Endothelial cell (in vitro differentiated cells): ENCODE measurements at regions not wholly inside any gene's neighbourhood (a gene's known extent, or its start where the extent isn't known, plus 50 kb on each side); places are given as distances from the start of the nearest gene placed in this dataset.

Experiments
- DNase-seq: peaks from one replicate; pipeline ENCODE4 v3.0.0; 2021; ENCODE audit warnings: low spot score
- H3K27ac Mint-ChIP-seq: one replicate; pipeline ENCODE4 v1.8.0; 2021; ENCODE audit warnings: mixed read lengths, inconsistent platforms; ENCODE audit not compliant: unreplicated experiment
- H3K27me3 Mint-ChIP-seq: one replicate; pipeline ENCODE4 v1.8.0; 2021; ENCODE audit warnings: mild to moderate bottlenecking, moderate library complexity, mixed read lengths, inconsistent platforms; ENCODE audit not compliant: unreplicated experiment
- H3K36me3 Mint-ChIP-seq: one replicate; pipeline ENCODE4 v1.8.0; 2021; ENCODE audit warnings: mild to moderate bottlenecking, low read depth, mixed read lengths, inconsistent platforms; ENCODE audit not compliant: unreplicated experiment
- H3K4me1 Mint-ChIP-seq: one replicate; pipeline ENCODE4 v1.8.0; 2021; ENCODE audit warnings: mild to moderate bottlenecking, mixed read lengths, inconsistent platforms; ENCODE audit not compliant: unreplicated experiment
- H3K4me3 Mint-ChIP-seq: one replicate; pipeline ENCODE4 v1.8.0; 2021; ENCODE audit warnings: mild to moderate bottlenecking, mixed read lengths, inconsistent platforms; ENCODE audit not compliant: unreplicated experiment
- H3K9me3 Mint-ChIP-seq: one replicate; pipeline ENCODE4 v1.8.0; 2021; ENCODE audit warnings: mixed read lengths, inconsistent platforms; ENCODE audit not compliant: unreplicated experiment
- CTCF ChIP-seq: fragments of 200-600 bp; sonication (generic); IDR thresholded peaks from one replicate; pipeline ENCODE4 v1.5.0; 2021; ENCODE audit warnings: antibody characterized with exemption; ENCODE audit not compliant: unreplicated experiment

- TF ChIP-seq CTCF: no peak
- H3K27ac Mint-ChIP-seq: no peak overlapping the region
- H3K9me3 Mint-ChIP-seq: peaks cover 4% of the 10 kb centered on the region
- no peak for DNase-seq
- H3K36me3 Mint-ChIP-seq: peaks cover 4% of the 10 kb centered on the region
- H3K27me3 Mint-ChIP-seq: no peaks in the 10 kb centered on the region
- peaks cover 3% of the 10 kb centered on the region for H3K4me1 Mint-ChIP-seq
- no peak overlapping the region for H3K4me3 Mint-ChIP-seq
These were observed 86.3 kb upstream of the SEMA6A start for GRCh38 chr5:116660929-116661328.

GRCh38 chr5:116658830-116659229 lies 84.2 kb upstream of the SEMA6A start:
- H3K27ac Mint-ChIP-seq: no peak overlapping the region
- no peak for DNase-seq
- H3K4me1 Mint-ChIP-seq: peaks cover 3% of the 10 kb centered on the region
- peaks cover 4% of the 10 kb centered on the region for H3K9me3 Mint-ChIP-seq
- TF ChIP-seq CTCF: no peak
- no peaks in the 10 kb centered on the region for H3K27me3 Mint-ChIP-seq
- H3K4me3 Mint-ChIP-seq: no peak overlapping the region
- H3K36me3 Mint-ChIP-seq: peaks cover 4% of the 10 kb centered on the region

- Mint-ChIP-seq H3K27me3 (no peaks in the 10 kb centered on the region), H3K9me3 (peaks cover 4% of the 10 kb centered on the region), H3K36me3 (peaks cover 4% of the 10 kb centered on the region), H3K27ac (no peak overlapping the region), H3K4me1 (peaks cover 3% of the 10 kb centered on the region), H3K4me3 (no peak overlapping the region)
- TF ChIP-seq CTCF: no peak
- DNase-seq: no peak
These were observed 83.5 kb upstream of the SEMA6A start for GRCh38 chr5:116658141-116658540.

- Mint-ChIP-seq H3K4me3 (no peak overlapping the region), H3K27ac (no peak overlapping the region), H3K36me3 (no peaks in the 10 kb centered on the region), H3K27me3 (no peaks in the 10 kb centered on the region), H3K4me1 (peaks cover 13% of the 10 kb centered on the region), H3K9me3 (no peaks in the 10 kb centered on the region)
- DNase-seq: no peak
- no peak for TF ChIP-seq CTCF
These were observed 80.8 kb upstream of the SEMA6A start for GRCh38 chr5:116655431-116655830.

- H3K36me3 Mint-ChIP-seq: no peaks in the 10 kb centered on the region
- H3K4me3 Mint-ChIP-seq: no peak overlapping the region
- no peak overlapping the region for H3K27ac Mint-ChIP-seq
These were observed 80.3 kb upstream of the SEMA6A start for GRCh38 chr5:116654925-116655324.

More at GRCh38 chr5:116654925-116655324, 80.3 kb upstream of the SEMA6A start:
- no peaks in the 10 kb centered on the region for H3K27me3 Mint-ChIP-seq
- no peak for DNase-seq
- no peak for TF ChIP-seq CTCF
- H3K9me3 Mint-ChIP-seq: no peaks in the 10 kb centered on the region
- H3K4me1 Mint-ChIP-seq: peaks cover 13% of the 10 kb centered on the region
